ENCODE measurements at regions not wholly inside any gene's neighbourhood (a gene's known extent, or its start where the extent isn't known, plus 50 kb on each side); places are given as distances from the start of the nearest gene placed in this dataset.
"Not testable (repeated sequence)": the region's sequence is repeated elsewhere in the genome, so short reads cannot be mapped to it uniquely, and the experiment has no call there.

DNA sequence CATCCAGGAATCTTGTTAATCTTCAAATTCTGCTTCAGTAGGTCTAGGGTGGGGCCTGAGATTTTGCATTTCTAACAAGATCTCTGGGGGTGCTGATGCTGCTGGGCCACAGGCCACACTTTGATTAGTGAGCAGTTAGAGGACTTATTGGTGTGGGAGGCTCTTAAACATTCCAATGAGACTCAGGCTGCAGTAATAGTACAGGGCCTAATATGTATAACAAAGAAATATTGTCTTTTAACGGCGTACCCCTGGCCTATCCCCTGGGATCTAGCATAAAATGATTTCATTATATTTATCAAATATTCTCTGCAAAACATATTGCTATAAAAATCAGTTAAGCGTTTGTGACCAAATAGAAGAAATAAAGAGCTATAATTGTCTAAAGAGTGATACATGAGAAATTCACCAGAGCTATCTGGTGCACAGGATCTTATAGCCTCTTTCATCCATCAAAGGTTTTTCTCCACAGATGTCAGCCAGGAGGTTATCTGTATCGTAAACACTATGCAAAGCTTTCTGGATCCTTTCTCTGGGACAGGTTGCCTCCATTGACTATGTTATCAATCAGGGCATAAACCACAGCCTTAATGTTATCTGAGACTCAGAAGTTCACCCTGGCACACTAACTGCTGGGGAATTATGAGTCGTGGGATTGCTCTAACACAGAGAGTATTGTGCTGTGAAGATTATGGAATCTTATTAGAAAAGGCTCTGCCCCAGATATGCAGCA lies 488.5 kb upstream of the MAP3K7 start:
- Histone ChIP-seq H3K4me1 (no peaks in the 10 kb centered on the region), H3K4me3 (replicated peaks in 1 of 3) (no peak overlapping the region), H3K36me3 (no peaks in the 10 kb centered on the region), H3K27me3 (no peaks in the 10 kb centered on the region), H3K9me3 (no peaks in the 10 kb centered on the region), H3K27ac (no peak overlapping the region)
- intact Hi-C loops (cut with DNase I) = no loop called here
- no peak for DNase-seq
- WGBS, 2 donors = 83 to 85% methylated on average over 5 of the region's 5 CpGs
- no peak for TF ChIP-seq POLR2A (IDR thresholded peaks at IDR 0.05)
- TF ChIP-seq, protein P1, sequence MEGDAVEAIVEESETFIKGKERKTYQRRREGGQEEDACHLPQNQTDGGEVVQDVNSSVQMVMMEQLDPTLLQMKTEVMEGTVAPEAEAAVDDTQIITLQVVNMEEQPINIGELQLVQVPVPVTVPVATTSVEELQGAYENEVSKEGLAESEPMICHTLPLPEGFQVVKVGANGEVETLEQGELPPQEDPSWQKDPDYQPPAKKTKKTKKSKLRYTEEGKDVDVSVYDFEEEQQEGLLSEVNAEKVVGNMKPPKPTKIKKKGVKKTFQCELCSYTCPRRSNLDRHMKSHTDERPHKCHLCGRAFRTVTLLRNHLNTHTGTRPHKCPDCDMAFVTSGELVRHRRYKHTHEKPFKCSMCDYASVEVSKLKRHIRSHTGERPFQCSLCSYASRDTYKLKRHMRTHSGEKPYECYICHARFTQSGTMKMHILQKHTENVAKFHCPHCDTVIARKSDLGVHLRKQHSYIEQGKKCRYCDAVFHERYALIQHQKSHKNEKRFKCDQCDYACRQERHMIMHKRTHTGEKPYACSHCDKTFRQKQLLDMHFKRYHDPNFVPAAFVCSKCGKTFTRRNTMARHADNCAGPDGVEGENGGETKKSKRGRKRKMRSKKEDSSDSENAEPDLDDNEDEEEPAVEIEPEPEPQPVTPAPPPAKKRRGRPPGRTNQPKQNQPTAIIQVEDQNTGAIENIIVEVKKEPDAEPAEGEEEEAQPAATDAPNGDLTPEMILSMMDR (IDR thresholded peaks at IDR 0.05) = no peak

DNA sequence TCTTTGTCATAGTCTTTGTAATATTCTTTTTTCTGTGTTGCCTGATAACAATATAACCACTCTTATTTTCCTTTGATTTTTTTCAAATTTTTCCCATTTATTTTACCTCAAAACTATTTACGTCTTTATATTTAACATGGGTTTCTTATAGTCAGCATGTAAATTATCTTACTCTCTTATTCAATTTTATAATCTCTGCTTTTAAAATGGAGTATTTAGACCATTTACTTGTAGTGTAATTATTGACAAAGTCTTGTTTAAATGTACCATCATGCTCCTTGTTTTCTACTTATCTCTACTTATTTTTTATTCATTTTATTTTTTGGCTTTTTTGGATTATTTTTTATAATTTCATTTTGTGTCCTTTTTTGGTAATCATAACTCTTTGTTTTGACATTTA lies 476.5 kb upstream of the MAP3K7 start:
- Histone ChIP-seq H3K4me1 (no peaks in the 10 kb centered on the region), H3K9me3 (no peaks in the 10 kb centered on the region), H3K27me3 (no peaks in the 10 kb centered on the region), H3K4me3 (replicated peaks in 1 of 3) (no peak overlapping the region), H3K36me3 (no peaks in the 10 kb centered on the region), H3K27ac (no peak overlapping the region)
- intact Hi-C loops (cut with DNase I) = no loop called here
- DNase-seq = no peak
- TF ChIP-seq POLR2A (IDR thresholded peaks at IDR 0.05) = no peak
- TF ChIP-seq, protein P1 (IDR thresholded peaks at IDR 0.05) = no peak
- WGBS, 2 donors = 95 to 100% methylated on average over 1 of the region's 1 CpG

DNA sequence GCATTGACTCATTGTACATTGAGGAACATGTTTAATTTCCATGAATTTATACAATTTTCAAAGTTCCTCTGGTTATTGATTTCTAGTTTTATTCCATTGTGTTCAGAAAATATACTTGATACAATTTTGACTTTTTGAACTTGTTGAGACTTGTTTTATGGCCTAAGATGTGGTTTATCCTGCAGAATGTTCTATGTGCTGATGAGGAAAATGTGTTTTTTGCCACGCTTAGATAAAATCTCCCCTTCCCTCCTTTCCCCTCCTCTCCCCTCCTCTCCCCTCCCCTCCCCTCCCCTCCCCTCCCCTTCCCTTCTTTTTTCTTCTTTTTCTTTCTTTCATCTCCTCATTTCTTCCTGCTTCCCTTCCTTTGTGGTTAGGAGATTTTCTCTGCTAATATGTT lies 470.8 kb upstream of the MAP3K7 start:
- 84 to 93% methylated on average over 1 of the region's 1 CpG for WGBS, 2 donors

DNA sequence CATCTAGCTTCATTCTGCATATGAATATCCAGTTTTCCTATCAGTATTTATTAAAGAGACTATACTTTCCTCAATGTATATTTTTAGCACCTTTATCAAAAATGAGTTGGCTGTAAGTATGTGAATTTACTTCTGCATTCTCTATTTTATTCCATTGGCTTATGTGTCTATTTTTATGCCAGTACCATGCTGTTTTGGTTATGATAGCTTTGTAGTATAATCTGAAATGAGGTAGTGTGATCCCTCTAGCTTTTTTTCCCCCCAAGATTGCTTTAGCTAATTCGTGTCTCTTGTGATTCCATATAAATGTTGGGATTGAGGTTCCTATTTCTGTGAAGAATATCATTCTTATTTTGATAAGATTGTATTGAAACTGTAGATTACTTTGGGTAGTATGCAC lies 469.1 kb upstream of the MAP3K7 start:
- Histone ChIP-seq H3K27me3 (no peaks in the 10 kb centered on the region), H3K27ac (no peak overlapping the region), H3K4me3 (replicated peaks in 1 of 3) (no peak overlapping the region), H3K9me3 (no peaks in the 10 kb centered on the region), H3K36me3 (no peaks in the 10 kb centered on the region), H3K4me1 (no peaks in the 10 kb centered on the region)
- 45 to 58% methylated on average over 1 of the region's 1 CpG for WGBS, 2 donors
- intact Hi-C loops (cut with DNase I) = no loop called here
- DNase-seq = no peak
- TF ChIP-seq, protein P1 (IDR thresholded peaks at IDR 0.05) = no peak
- TF ChIP-seq POLR2A (IDR thresholded peaks at IDR 0.05) = no peak

More for the DNA sequence above, 470.8 kb upstream of the MAP3K7 start:
- DNase-seq = no peak
- Histone ChIP-seq H3K4me3 (replicated peaks in 1 of 3) (no peak overlapping the region), H3K9me3 (no peaks in the 10 kb centered on the region), H3K36me3 (no peaks in the 10 kb centered on the region), H3K27ac (no peak overlapping the region), H3K4me1 (no peaks in the 10 kb centered on the region), H3K27me3 (no peaks in the 10 kb centered on the region)
- intact Hi-C loops (cut with DNase I) = no loop called here
- no peak for TF ChIP-seq POLR2A (IDR thresholded peaks at IDR 0.05)
- TF ChIP-seq, protein P1 (IDR thresholded peaks at IDR 0.05) = no peak

DNA sequence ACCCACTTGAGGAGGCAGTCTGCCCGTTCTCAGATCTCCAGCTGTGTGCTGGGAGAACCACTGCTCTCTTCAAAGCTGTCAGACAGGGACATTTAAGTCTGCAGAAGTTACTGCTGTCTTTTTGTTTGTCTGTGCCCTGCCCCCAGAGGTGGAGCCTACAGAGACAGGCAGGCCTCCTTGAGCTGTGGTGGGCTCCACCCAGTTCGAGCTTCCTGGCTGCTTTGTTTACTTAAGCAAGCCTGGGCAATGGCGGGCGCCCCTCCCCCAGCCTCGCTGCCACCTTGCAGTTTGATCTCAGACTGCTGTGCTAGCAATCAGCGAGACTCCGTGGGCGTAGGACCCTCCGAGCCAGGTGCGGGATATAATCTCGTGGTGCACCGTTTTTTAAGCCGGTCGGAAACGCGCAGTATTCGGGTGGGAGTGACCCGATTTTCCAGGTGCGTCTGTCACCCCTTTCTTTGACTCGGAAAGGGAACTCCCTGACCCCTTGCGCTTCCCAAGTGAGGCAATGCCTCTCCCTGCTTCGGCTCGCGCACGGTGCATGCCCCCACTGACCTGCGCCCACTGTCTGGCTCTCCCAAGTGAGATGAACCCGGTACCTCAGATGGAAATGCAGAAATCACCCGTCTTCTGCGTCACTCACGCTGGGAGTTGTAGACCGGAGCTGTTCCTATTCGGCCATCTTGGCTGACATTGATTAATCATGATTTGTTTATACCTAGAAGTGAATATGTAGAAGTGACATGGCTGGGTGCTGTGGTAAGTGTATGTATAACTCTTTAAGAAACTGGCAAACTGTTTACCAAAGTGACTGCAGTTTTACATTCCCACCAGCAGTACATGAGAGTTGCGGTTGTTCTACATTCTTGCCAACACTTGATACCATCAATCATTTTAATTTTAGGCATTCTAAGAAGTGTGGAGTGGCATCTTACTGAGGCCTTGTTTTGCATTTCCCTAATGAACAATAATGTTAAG lies 465.9 kb upstream of the MAP3K7 start:
- H3K27ac ChIP-seq; H3K4me3 ChIP-seq (replicated peaks in 1 of 3); H3K27me3 ChIP-seq; H3K36me3 ChIP-seq; intact Hi-C loops (cut with DNase I); H3K9me3 ChIP-seq; DNase-seq; H3K4me1 ChIP-seq: not testable (repeated sequence)
- whole genome bisulfite sequencing, 2 donors = 96 to 97% methylated on average over 28 to 29 of the region's 33 CpGs

All from thyroid gland (tissue), 4 donors.